ENCODE measurements at regions not wholly inside any gene's neighbourhood (a gene's known extent, or its start where the extent isn't known, plus 50 kb on each side); places are given as distances from the start of the nearest gene placed in this dataset.

- Histone ChIP-seq H3K4me1 (ENCODE audit: control insufficient read depth in 1 of 2, insufficient read depth in 2 of 2, low read length in 2 of 2) (no peaks in the 10 kb centered on the region), H3K4me3 (replicated peaks in 1 of 3; ENCODE audit: low read depth in 2 of 3, low read length in 3 of 3) (no peak overlapping the region), H3K79me2 (ENCODE audit: insufficient read depth, low read length) (no peaks in the 10 kb centered on the region), H3K9me3 (replicated peaks in 1 of 2; ENCODE audit: control insufficient read depth in 1 of 2, insufficient read depth in 1 of 2, low read length in 2 of 2) (no peaks in the 10 kb centered on the region), H3K9ac (ENCODE audit: insufficient read depth, low read length, poor library complexity, severe bottlenecking) (no peak overlapping the region), H3K4me2 (replicated peaks; ENCODE audit: extremely low read depth, low read length, poor library complexity, severe bottlenecking) (no peak overlapping the region), H4K20me1 (ENCODE audit: insufficient read depth, low read length) (no peaks in the 10 kb centered on the region), H3K27me3 (ENCODE audit: control insufficient read depth in 2 of 2, insufficient read depth in 2 of 2, low read length in 2 of 2) (no peaks in the 10 kb centered on the region), H3K27ac (ENCODE audit: low read depth in 1 of 2, low read length in 2 of 2) (no peak overlapping the region), H3K36me3 (replicated peaks in 1 of 2; ENCODE audit: control insufficient read depth in 1 of 2, insufficient read depth in 2 of 2, low read length in 2 of 2) (no peaks in the 10 kb centered on the region), H2AFZ (ENCODE audit: insufficient read depth, low read depth, low read length, poor library complexity, severe bottlenecking) (no peak overlapping the region)
- H3K36me3 Mint-ChIP-seq: no peaks in the 10 kb centered on the region
- no peak for DNase-seq
- WGBS (ENCODE audit: insufficient coverage): no CpG with 5 or more reads among the region's 1 CpG
- intact Hi-C loops (cut with micrococcal nuclease): no loop called here
- no peak overlapping the region for H3K27ac Mint-ChIP-seq
- no peaks in the 10 kb centered on the region for H3K27me3 Mint-ChIP-seq (ENCODE audit: low read depth in 3 of 3)
- no peak for TF ChIP-seq CTCF (IDR thresholded peaks at IDR 0.05)
- no peak overlapping the region for H3K4me3 Mint-ChIP-seq
- peaks cover 0 to 8% (median 3%) of the 10 kb centered on the region in 7 donors for H3K9me3 Mint-ChIP-seq
- no peaks in the 10 kb centered on the region for H3K4me1 Mint-ChIP-seq
Observed at GRCh38 chr2:167550448-167550847, 662.2 kb downstream of the XIRP2 start.

- WGBS (ENCODE audit: insufficient coverage): 90% methylated on average over 2 of the region's 2 CpGs
- H3K27me3 Mint-ChIP-seq (ENCODE audit: low read depth in 3 of 3): no peaks in the 10 kb centered on the region
- Histone ChIP-seq H3K79me2 (ENCODE audit: insufficient read depth, low read length) (no peaks in the 10 kb centered on the region), H3K27me3 (ENCODE audit: control insufficient read depth in 2 of 2, insufficient read depth in 2 of 2, low read length in 2 of 2) (no peaks in the 10 kb centered on the region), H4K20me1 (ENCODE audit: insufficient read depth, low read length) (no peaks in the 10 kb centered on the region), H3K9ac (ENCODE audit: insufficient read depth, low read length, poor library complexity, severe bottlenecking) (no peak overlapping the region), H3K27ac (ENCODE audit: low read depth in 1 of 2, low read length in 2 of 2) (no peak overlapping the region), H3K4me2 (replicated peaks; ENCODE audit: extremely low read depth, low read length, poor library complexity, severe bottlenecking) (no peak overlapping the region), H3K4me3 (replicated peaks in 1 of 3; ENCODE audit: low read depth in 2 of 3, low read length in 3 of 3) (no peak overlapping the region), H3K4me1 (ENCODE audit: control insufficient read depth in 1 of 2, insufficient read depth in 2 of 2, low read length in 2 of 2) (no peaks in the 10 kb centered on the region), H2AFZ (ENCODE audit: insufficient read depth, low read depth, low read length, poor library complexity, severe bottlenecking) (no peak overlapping the region), H3K9me3 (replicated peaks in 1 of 2; ENCODE audit: control insufficient read depth in 1 of 2, insufficient read depth in 1 of 2, low read length in 2 of 2) (peaks cover 0 to 3% of the 10 kb centered on the region in 2 donors), H3K36me3 (replicated peaks in 1 of 2; ENCODE audit: control insufficient read depth in 1 of 2, insufficient read depth in 2 of 2, low read length in 2 of 2) (no peaks in the 10 kb centered on the region)
- no peaks in the 10 kb centered on the region for H3K36me3 Mint-ChIP-seq
- no peak for DNase-seq
- H3K4me3 Mint-ChIP-seq: no peak overlapping the region
- H3K9me3 Mint-ChIP-seq: peaks cover 0 to 19% (median 7%) of the 10 kb centered on the region in 7 donors
- TF ChIP-seq CTCF (IDR thresholded peaks at IDR 0.05): no peak
- H3K4me1 Mint-ChIP-seq: no peaks in the 10 kb centered on the region
- intact Hi-C loops (cut with micrococcal nuclease): no loop called here
- no peak overlapping the region for H3K27ac Mint-ChIP-seq
Observed at GRCh38 chr2:167548396-167548795, 660.1 kb downstream of the XIRP2 start.

Data from CD14-positive monocyte (primary cell).